ENCODE measurements at regions not wholly inside any gene's neighbourhood (a gene's known extent, or its start where the extent isn't known, plus 50 kb on each side); places are given as distances from the start of the nearest gene placed in this dataset.

DNA sequence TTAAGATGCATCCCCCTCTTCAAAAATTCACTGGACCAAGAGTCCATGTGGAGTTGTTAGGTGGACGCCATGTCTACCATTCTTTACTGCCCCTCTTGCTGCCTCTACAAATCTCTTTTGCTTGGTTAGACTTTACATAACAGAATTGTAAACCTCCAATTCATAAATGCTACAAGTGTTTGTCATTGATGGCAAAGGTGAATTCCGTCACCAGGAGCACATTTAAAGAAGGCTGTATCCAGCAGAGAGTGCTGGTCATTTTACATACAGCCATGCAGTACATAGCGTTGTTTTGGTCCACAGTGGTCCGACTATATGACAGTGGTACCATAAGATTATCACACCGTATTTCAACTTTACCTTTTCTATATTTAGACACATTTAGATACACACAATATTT, 274.5 kb downstream of the MYCN start:
- Histone ChIP-seq H2BK15ac (ENCODE audit: low read length) (no peak overlapping the region), H3K36me3 (ENCODE audit: control insufficient read depth in 2 of 4, insufficient read depth in 4 of 4, low read length in 3 of 4) (no peaks in the 10 kb centered on the region), H3K4ac (replicated peaks; ENCODE audit: insufficient read length, low read depth, low read length) (no peak overlapping the region), H2AFZ (ENCODE audit: low read length) (no peak overlapping the region), H3K27ac (ENCODE audit: low read depth, low read length) (no peak overlapping the region), H3K4me2 (ENCODE audit: insufficient read depth in 1 of 2, low read depth in 2 of 2, low read length in 2 of 2) (no peak overlapping the region), H3K9me3 (ENCODE audit: insufficient read depth in 2 of 2, low read depth in 1 of 2, low read length in 1 of 2) (no peaks in the 10 kb centered on the region; a peak in 1 of 4 replicates), H2BK120ac (replicated peaks; ENCODE audit: low read depth, low read length) (no peak overlapping the region), H3K18ac (ENCODE audit: extremely low read depth, low read length) (no peak overlapping the region), H3K79me1 (ENCODE audit: low read depth, low read length) (no peaks in the 10 kb centered on the region), H2BK12ac (ENCODE audit: low read depth, low read length) (no peak overlapping the region), H3K79me2 (ENCODE audit: control insufficient read depth in 1 of 2, insufficient read depth in 2 of 2, low read length in 2 of 2) (no peaks in the 10 kb centered on the region), H3K9ac (replicated peaks in 1 of 4; ENCODE audit: extremely low read depth in 1 of 4, low read depth in 3 of 4, low read length in 3 of 4) (no peak overlapping the region), H3K27me3 (replicated peaks in 1 of 4; ENCODE audit: control insufficient read depth in 3 of 4, extremely low read depth in 1 of 4, insufficient read depth in 3 of 4, low read length in 3 of 4) (no peaks in the 10 kb centered on the region), H3K4me1 (replicated peaks in 1 of 4; ENCODE audit: control insufficient read depth in 3 of 4, insufficient read depth in 4 of 4, low read length in 3 of 4) (peaks cover 0 to 12% (median 2%) of the 10 kb centered on the region in 4 experiments; a peak in 3 of 7 replicates), H4K5ac (ENCODE audit: insufficient read length, low read depth, low read length) (no peak overlapping the region), H3K14ac (ENCODE audit: insufficient read length) (no peak overlapping the region), H3K4me3 (ENCODE audit: extremely low read depth in 1 of 4, insufficient read depth in 2 of 4, low read depth in 3 of 4, low read length in 4 of 4) (no peak overlapping the region), H4K91ac (replicated peaks; ENCODE audit: insufficient read length, low read length) (no peak overlapping the region), H4K8ac (ENCODE audit: extremely low read depth, insufficient read depth, low read length) (no peak overlapping the region), H3K23me2 (ENCODE audit: low read depth, low read length) (no peaks in the 10 kb centered on the region), H2BK20ac (ENCODE audit: low read length) (no peak overlapping the region), H3K23ac (ENCODE audit: insufficient read length) (no peak overlapping the region), H4K20me1 (replicated peaks in 1 of 2; ENCODE audit: control insufficient read depth in 1 of 2, insufficient read depth in 2 of 2, low read length in 2 of 2) (no peaks in the 10 kb centered on the region), H2BK5ac (ENCODE audit: low read depth, low read length) (no peak overlapping the region), H2AK5ac (ENCODE audit: low read depth, low read length) (no peak overlapping the region), H3K56ac (replicated peaks; ENCODE audit: insufficient read length, low read depth, low read length) (no peak overlapping the region)
- ChIA-PET POLR2A (ENCODE audit: partially characterized antibody) (no interaction called here), CTCF (ENCODE audit: partially characterized antibody) (interaction anchor here (0.6 to 1.3 kb wide), 2 partner anchors 9 to 326 kb away, joined by 4 to 7 read pairs; no protein-coding TSS in a partner anchor)
- DNase-seq (ENCODE audit: low read depth in 1 of 2, low spot score in 2 of 2), result no peak
- WGBS, 2 experiments (ENCODE audit: extremely low coverage in 1 of 2, insufficient coverage in 1 of 2, insufficient read length in 1 of 2, insufficient replicate concordance in 2 of 2, low coverage in 1 of 2, low lambda C conversion rate in 2 of 2, missing lambda C conversion rate in 1 of 2), result 87% methylated on average over 5 of the region's 5 CpGs; no CpG with 5 or more reads in 1 of the 2 experiments
- no peak for FAIRE-seq
- TF ChIP-seq TCF12 (IDR thresholded peaks at IDR 0.05; ENCODE audit: low read depth, low read length), result no peak
- no peak for TF ChIP-seq EGR1 (IDR thresholded peaks at IDR 0.05; ENCODE audit: borderline replicate concordance, low read depth, low read length)
- no peak for TF ChIP-seq RBBP5 (IDR thresholded peaks at IDR 0.05; ENCODE audit: borderline replicate concordance, low read depth, low read length)
- no peak for TF ChIP-seq ZNF274 (IDR thresholded peaks at IDR 0.05; ENCODE audit: borderline replicate concordance, extremely low read depth, low read length)
- TF ChIP-seq GABPA (IDR thresholded peaks at IDR 0.05; ENCODE audit: borderline replicate concordance, insufficient read depth, low read length), result no peak
- no peak for TF ChIP-seq SAP30 (IDR thresholded peaks at IDR 0.05; ENCODE audit: insufficient read depth, insufficient replicate concordance, low read length)
- TF ChIP-seq BRCA1 (IDR thresholded peaks at IDR 0.05; ENCODE audit: low read depth, low read length), result no peak
- no peak for TF ChIP-seq SRF (IDR thresholded peaks at IDR 0.05; ENCODE audit: low read depth, low read length)
- TF ChIP-seq POU5F1 (IDR thresholded peaks at IDR 0.05; ENCODE audit: low read depth, low read length), result no peak
- TF ChIP-seq MAFK (IDR thresholded peaks at IDR 0.05; ENCODE audit: low read depth, low read length), result no peak
- TF ChIP-seq SIX5 (IDR thresholded peaks at IDR 0.05; ENCODE audit: low read depth, low read length), result no peak

Measured in H1 (cell line).